ENCODE measurements at regions not wholly inside any gene's neighbourhood (a gene's known extent, or its start where the extent isn't known, plus 50 kb on each side); places are given as distances from the start of the nearest gene placed in this dataset.
"Not testable (repeated sequence)": the region's sequence is repeated elsewhere in the genome, so short reads cannot be mapped to it uniquely, and the experiment has no call there.

DNA sequence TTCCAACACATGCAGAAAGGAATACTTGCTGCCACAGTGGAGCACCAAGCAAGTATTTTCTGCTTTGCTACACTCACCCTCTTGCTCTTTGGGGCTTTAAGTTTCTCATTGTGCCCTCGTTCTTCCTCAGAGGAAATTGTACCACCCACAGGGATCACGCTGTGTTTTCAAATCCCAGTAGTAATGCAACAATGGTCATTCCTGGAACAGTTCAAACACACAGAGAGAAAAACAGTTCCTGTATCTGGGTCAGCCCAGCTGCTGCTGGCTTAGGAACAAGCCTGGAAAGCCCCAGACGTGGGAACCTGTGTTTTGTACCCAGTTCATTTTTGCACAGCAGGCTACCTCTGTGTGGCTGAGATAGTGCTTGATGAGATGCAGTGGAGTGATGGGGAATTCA, 907.8 kb downstream of the STPG2 start:
- no peak for DNase-seq (ENCODE audit: low spot score)

DNA sequence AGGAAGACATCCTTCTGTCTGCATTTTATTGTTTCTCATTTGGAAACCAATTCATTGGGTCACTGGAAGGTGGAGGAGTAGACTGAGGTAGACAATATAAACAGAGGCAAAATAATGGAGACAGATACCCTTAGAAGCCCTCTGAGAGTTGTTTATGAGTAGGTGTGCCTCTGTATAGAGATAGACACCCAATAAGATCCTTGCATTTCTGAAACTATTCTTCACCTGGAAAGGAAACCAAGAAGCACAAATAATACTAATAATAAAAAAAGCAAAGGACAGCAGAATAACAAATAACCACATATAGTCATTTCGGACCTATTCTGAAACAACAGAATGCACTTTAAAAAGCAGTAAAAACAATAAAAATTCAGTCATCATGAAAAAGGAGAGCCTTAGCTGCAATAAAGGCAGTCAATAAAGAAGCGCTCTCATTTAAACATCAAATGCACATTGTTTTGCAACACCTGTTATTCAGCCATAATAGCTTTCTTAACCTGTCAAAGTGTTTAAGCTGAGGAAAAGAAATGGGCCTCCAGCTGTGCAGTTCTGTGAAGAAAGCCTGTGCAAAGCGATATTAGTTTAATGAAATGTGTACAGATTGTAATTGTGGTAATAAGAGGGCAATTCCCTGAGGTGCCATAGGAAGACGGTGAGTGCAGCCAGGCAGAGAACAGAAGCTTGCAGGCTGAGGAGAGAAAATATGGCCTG, 904.2 kb downstream of the STPG2 start:
- DNase-seq (ENCODE audit: low spot score), result no peak

DNA sequence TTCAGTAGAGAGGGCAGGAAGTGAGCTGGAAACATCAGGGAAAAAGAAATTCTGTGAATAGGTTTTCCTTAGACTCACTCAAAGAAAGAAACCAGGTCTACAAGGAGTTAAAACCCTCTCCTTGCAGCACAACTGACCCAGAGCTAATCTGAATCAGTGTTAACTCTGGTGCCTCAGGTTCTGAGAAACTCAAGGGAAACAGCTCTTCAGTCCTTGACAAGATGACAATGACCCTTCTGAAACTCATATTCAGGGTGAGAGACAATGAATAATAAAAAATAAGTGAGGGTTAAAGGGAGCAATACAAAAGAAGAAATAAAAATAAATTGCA, 903.6 kb downstream of the STPG2 start:
- DNase-seq (ENCODE audit: low spot score), result no peak

DNA sequence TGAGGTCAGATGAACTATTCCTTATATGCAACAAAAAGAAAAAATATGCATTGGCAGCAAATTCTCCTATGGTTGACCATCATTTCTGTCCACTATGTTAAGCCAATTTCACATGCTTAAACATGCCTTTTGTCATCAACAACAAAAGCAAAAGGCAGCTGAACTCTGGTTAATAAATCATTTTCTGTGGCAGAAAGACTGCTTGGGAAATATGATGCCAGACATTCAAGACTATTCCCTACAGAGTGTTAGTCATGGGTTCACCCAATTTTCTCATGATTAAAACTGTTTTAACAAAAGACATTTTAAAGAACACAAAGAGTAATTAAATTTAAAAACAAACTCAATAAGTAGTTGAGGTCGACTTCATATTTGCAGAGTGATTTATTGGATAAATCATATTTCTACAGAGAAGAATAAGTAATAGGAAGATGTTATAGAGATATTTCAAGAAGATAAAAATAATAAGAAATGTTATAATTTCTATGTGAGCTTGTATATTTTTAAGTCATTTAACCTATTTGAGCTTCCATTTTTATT, 890.6 kb downstream of the STPG2 start:
- DNase-seq (ENCODE audit: low spot score), result no peak

DNA sequence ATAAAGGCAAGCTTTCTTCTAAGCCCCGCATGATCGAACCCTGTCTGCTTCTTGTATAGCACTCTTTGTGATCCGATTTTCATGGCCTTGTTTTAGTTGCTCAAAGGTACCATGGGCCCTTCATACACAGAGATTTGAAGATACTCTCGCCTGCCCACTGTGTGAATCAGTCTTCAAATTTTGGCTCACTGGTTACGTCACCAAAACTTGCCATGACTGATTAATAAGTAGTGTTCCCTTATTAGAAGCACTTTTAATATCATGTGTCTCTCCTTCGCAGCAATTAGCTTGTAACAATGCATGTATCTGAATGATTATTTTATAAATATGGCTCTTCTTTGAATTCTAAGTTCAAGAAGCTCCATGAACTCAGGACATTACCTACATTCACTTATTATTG, 880.5 kb downstream of the STPG2 start:
- no peak for DNase-seq (ENCODE audit: low spot score)

DNA sequence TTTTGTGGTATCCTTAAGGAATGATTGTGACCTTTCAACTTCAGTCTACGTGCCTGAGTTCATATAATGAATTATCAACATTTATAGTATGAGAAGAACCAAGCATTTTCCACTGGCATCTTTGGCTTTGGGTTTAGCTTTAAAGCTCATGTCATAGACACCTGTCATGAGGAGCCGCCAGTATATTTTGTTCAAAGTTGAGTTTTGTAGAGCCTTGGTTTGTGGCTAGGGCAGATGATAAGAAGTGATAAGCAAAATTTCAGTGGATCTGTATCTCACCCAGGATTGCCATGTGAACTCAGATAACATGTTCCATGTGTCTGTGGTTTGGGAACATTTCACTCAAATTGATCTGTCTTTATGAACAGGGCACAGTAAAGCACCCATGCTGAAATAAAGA, 873.2 kb downstream of the STPG2 start:
- DNase-seq (ENCODE audit: low spot score), result no peak

DNA sequence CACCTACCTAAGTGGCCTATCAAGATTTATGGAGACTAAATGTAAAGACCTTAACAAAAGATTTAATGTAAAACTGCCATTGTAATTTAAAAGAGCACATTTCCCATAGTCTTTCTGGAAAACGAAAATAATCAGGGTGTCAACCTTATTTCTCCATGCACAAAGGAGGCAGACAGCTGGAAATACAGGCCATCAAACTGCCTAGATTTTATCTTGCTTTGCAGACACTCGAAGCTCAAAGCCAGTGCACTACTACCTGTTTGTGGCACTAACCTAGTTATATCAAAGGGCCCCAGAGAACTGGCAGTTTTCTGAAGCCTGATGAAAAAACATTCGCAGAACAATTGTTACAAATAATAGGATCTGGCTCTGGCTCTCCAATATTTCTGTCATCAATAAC, 863.9 kb downstream of the STPG2 start:
- no peak for DNase-seq (ENCODE audit: low spot score)

DNA sequence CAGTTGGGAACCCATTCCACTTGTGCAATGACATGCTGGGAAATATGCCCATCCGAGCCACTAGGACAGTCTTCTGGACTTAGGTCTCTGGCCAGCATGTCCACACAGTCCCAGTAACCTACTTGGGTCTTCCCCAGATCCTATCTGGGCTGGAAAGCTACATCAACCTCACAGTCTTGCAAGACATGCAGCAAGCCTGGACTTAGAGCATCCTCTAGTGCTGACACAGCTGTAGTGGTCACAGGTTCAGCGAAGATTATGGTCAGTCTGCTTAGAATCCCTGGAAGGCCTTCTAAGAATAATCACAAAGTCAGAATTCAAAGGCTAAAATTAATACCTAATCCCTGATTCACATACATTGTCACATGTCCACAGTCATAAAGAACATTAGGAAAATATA, 842.7 kb downstream of the STPG2 start:
- no peak for DNase-seq (ENCODE audit: low spot score)

DNA sequence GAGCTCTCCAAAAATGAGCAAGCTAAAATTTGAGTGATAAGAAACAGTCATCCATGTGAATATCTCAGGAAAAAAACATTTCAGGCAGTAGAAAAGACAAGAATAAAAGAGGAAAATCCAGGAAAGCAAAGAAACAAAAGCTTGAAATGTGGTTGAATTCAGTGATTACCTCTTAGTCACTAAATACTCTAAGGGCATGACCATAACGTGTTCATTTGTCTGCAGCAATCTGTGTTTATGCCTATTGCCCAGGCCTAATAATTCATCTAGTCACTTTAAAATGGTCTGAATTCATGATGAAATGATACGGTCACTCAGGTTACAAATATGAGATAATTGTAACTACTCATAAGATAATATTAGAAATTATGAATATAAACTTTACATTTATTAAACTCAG, 837.9 kb downstream of the STPG2 start:
- no peak for DNase-seq (ENCODE audit: low spot score)

DNA sequence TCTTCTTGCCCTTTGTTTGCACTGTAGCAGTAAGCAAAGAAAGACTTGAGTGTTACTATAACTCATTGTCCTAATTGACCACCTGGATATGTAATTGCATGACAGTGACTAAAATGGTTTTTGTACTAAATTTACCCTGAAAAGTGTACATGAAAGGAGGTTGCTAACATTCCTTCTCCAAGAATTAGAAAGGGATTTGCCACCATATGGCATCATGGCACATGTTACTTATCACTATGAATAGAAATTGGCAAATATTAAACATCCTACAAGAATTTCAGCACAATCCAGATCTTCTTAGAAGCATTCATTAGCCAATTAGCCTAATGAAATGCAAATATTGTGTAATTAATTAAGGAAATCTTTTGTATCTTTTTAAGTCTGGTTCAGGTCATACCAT, 834.2 kb downstream of the STPG2 start:
- no peak for DNase-seq (ENCODE audit: low spot score)

DNA sequence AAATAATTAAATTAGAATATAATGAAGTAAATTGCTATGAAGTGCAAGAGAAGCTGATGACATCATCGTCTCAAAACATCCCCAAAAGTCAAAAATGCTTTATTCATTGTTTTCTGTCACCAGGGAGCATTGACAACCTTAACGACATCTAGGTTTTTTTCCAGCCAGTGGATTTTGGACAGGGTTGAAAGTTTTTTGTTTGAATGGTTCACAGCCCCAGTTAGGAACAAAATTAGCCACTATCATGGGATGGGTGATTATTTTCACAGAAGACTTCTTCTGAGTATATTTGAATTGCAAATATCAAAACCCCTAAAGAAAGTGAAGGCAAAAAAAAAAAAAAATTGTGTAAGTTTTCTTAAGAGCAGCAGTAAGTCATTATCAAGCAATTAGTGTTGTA, 826.1 kb downstream of the STPG2 start:
- DNase-seq (ENCODE audit: low spot score), result no peak

DNA sequence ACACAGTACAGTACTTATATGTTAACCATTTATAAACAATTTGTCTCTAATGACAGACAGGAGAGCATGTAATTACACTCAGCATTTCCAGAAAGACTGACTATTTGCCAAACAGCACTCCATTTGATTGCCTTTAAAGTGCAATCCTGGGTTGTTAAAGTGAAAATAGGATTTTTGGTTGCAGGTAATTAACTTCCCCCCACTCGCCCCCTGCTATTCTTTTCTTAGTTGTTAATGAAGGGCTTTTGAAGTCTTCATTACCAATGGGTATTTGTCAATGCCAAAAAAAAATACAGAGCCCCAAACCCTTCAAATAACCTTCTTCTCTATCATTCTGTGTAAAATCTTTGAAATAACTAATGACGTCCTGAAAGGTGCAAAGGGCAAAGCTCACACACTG, 825.6 kb downstream of the STPG2 start:
- no peak for DNase-seq (ENCODE audit: low spot score)

DNA sequence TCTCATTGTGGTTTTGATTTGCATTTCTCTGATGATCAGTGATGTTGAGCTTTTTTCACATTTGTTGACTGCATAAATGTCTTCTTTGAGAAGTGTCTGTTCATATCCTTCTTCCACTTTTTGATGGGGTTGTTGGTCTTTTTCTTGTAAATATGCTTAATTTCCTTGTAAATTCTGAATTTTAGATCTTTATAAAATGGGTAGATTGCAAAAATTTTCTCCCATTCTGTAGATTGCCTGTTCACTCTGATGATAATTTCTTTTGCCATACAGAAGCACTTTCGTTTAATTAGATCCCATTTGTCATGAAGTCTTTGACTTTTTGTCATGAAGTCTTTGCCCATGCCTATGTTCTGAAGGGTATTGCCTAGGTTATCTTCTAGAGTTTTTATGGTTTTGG, 817.5 kb downstream of the STPG2 start:
- DNase-seq (ENCODE audit: low spot score), result not testable (repeated sequence)

DNA sequence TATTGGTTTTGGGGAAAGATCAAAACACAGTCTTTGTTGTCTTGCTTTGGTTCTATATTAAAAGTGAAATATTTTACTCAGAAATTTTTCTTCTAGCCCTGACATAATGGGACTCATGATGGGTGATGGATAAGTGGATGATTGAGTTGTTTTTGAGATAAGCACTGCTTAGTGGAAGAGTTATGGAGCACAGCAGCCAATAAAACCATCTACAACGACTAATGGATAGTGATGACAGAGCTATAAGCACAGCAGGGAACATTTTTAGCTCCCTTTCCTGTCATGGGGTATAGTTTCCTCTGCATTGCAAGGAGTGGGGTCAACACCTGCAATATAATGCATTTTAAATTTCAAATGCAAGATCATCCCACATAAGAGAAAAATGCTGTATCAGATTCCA, 812.4 kb downstream of the STPG2 start:
- DNase-seq (ENCODE audit: low spot score), result no peak

DNA sequence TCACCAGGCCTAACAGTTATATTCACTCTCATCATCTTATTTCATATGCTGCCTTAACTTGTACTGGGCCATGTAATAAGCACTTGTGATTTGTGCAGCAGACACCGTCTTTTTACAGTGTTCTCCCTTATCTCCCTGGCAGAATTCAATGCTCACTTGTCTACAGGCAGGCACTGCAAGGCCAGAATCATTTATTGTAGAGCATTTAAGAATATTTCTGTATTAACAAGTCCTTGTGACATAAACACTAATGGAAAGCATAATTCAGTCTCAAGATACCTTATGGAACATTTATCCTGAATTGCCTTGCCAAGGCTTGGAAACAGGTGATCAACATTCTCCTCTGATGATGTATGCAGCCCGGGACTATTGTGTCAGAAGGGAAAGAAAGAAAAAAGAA, 808.9 kb downstream of the STPG2 start:
- no peak for DNase-seq (ENCODE audit: low spot score)

DNA sequence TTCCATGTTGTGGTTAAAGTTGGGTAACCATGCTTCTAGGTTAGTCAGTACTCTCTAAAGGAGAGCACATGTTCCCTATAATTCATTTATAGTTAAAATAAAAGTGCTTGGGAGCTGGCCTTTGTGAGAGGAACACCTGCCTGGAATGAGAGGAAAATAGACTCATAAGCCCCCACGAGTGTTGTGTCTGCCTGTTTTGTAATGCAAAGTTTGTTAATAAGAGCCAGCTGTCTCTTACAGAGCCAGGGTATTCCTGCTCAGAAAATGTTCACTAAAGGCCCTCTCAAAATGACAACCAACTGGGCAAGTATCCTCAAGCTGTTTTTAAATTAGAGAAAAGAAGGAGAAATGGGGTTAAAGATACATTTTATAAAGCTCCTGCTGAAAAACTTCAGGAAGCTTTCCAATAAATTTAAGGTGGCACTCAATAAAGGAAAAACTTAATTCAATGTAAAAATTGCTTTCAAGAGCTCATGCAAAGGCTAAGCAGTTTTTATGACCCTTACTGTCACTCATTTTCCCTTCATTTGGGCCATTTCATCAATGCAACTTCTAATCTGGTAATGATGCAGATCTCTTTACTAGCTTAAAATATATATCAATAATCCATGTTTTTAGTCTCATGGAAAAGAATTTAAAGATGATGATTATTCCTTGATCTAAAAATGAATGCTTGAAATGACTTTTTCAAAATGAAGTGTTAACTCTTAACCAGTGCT, 793.6 kb downstream of the STPG2 start:
- no peak for DNase-seq (ENCODE audit: low spot score)

DNA sequence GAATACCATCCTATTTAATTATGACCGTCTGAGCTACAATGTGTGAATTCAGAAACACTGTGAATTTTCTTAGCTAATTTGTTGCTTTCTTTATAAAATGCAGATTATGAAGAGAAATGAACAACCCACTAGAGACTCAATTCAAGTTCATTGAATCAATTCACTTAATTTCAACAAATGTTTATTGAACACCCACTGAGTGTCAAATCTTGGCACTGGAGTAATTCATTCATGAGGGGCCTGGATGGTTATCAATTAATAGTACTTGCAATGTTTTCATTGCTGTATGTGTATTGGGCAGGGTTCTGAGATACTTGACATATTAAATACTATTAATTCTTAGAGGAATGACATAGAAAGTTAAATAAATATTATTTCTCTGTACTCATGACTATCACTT, 789.4 kb downstream of the STPG2 start:
- no peak for DNase-seq (ENCODE audit: low spot score)

DNA sequence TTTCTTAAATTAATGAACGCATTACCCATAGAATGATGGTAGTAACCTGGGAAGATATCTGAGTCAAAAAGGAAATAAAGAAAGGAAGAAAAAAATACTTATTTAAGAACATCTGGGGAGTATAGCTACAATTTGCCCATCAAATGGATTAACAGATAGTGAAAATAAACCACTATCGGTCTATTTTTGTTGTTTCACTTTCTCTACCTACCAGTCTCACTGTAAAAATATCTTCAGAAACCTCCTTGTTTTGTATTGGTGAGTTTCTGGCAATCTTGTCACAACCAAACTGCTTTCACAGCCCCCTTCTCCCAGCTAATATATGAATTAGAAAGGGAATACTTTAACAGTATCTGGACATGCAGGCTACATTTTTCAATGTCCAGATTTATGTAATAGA, 783.5 kb downstream of the STPG2 start:
- no peak for DNase-seq (ENCODE audit: low spot score)

DNA sequence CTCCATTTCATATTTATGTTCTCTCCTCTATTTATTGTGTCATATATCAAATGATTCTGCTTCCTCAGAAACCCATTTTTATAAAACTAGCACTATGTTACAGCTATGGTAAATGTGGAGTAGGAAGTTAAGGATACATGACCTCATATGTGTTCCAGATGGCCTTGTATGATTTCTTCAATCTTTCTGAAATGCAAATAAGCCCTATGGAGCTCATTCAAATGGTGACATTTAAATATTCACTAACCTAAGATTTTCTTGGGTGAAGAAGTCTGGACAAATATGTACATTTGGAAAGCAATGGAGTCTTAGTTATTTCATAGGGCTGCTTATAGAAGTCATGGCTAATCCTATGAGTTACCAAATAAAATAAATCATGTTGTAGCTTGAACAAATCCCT, 782.5 kb downstream of the STPG2 start:
- DNase-seq (ENCODE audit: low spot score), result no peak

DNA sequence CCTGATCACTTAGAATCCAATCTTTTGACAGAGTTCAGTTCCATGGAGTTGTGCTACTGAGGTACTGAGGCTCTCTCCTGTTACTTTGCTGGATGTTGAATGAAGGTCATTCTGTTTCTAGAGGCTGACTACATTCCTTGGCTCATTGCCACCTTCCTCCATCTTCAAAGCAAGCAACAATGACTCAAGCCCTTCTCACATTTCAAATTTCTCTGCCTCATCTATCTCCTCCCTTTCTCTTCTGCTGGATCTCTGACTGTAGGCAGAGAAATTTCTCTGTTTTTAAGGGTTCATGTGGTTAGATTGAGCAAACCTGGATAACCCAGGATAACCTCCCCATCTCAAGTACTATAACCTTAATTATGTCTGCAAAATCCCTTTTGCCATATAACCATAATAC, 775.4 kb downstream of the STPG2 start:
- no peak for DNase-seq (ENCODE audit: low spot score)

DNA sequence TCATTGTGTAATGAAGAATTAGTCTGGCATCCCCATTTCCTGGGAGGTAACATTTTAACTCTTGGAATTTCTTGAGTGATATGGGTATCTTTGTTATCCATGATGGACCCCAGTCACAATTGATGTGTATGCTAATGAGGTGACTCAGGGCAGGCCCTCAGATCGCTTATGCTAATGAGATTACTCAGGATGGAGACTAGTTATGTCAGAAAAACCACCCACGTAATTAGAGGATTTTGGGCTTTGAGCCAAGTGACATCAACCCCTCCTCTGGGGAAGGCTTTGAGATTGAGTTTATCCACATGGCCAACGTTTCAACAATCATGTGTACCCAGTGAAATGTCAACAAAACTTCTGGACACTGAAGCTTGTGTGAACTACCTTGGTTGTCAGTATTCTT, 772.7 kb downstream of the STPG2 start:
- no peak for DNase-seq (ENCODE audit: low spot score)

DNA sequence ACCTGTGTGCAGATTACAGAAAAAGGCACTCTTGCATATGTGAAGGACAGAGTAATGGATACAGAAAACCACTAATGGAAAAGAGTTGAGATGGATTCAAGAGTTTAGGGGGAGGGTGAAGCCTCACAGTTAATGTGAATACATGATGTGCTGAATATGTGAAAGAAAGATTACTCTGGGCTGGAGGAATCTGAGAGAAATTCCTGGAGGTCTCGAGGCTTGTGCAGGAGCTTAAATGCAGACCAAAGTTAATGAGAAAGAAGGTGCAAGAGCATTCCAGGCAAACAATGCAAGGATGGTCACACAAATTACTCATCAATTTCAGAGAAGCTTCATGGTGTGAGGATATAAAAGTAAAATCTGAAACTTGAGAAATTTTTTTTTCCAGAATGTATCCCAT, 768.8 kb downstream of the STPG2 start:
- no peak for DNase-seq (ENCODE audit: low spot score)

DNA sequence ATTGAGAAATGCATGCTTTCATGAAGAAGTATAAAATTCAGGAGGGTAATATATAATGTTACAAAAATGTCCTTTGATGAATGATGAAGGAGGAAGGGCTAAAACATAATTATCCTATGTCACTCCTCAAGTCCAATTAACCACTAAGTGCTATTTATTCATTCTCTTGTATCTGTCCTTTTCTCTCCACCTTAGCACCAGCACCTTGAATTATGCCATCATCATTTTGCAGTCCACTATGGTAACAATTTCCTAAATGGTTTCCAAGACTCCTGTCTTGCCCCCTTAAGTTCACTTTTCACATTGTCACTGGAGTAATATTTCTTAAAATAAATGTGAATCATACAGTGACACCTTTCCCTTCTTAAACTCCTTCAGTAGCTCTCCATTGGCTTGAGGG, 756.3 kb downstream of the STPG2 start:
- DNase-seq (ENCODE audit: low spot score), result no peak

DNA sequence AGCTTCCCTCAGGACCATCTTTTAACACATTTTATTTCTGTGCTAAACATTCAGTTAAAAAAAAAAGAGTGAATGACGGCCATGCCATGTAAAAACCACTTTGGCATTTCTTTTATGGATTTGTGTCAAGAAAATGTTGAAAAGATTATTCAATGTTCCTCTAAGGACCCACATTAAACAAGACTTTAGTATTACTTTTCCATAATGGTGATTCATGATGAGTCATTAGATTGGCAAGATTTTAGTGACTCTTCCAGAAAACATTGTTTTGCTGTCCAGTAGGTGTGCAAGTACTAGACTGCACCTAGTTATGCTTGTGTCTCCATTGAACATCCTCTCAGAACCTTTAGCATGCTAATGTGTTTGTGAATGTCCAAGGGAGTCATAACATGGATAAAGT, 748.6 kb downstream of the STPG2 start:
- DNase-seq (ENCODE audit: low spot score), result no peak

All from HuH-7.5 (cell line).